Naive thymus-derived CD4-positive, alpha-beta T cell (primary cell): ENCODE measurements at regions not wholly inside any gene's neighbourhood (a gene's known extent, or its start where the extent isn't known, plus 50 kb on each side); places are given as distances from the start of the nearest gene placed in this dataset.

Experiments used
- ATAC-seq: fragments of 150-1000 bp; cut with Tn5 transposase; 2 replicates; pipeline ENCODE4 v1.10.0; 2021; ENCODE audit warnings: mild to moderate bottlenecking, moderate library complexity
- CTCF ChIA-PET: fragments of 350-600 bp; sonication (Branson Sonifier 250); formaldehyde crosslinking; loops from one replicate; lab custom pipeline; 2021; ENCODE audit warnings: antibody characterized with exemption; lab: Charles Lee
- POLR2A ChIA-PET: fragments of 350-600 bp; sonication (Branson Sonifier 250); formaldehyde crosslinking; loops from one replicate; lab custom pipeline; 2021; ENCODE audit warnings: antibody characterized with exemption, inconsistent platforms; lab: Charles Lee
- DNase-seq, 9 donors: peaks; one replicate each; pipeline versions ENCODE4 v3.0.0 to v3.0.0-alpha.2; 2020 to 2022; ENCODE audit warnings: mixed read lengths in 1 of 9
- H3K27ac ChIP-seq: one replicate; pipeline ENCODE4 v1.7.0; 2013; ENCODE audit warnings: mild to moderate bottlenecking, low read depth, low read length, moderate library complexity
- H3K27me3 ChIP-seq, 2 donors: one replicate each; pipeline ENCODE4 v1.7.0; 2013; ENCODE audit warnings: low read length in 2 of 2, mild to moderate bottlenecking in 2 of 2, moderate library complexity in 2 of 2; ENCODE audit not compliant: control insufficient read depth in 2 of 2, insufficient read depth in 2 of 2
- H3K36me3 ChIP-seq, 3 experiments: 1 replicate in 2 of 3; 2 replicates in 1 of 3; pipeline ENCODE4 v1.7.0; 2013; ENCODE audit warnings: low read length in 3 of 3, mild to moderate bottlenecking in 3 of 3, moderate library complexity in 1 of 3; ENCODE audit not compliant: insufficient read depth in 3 of 3, control insufficient read depth in 2 of 3
- H3K4me1 ChIP-seq, 2 donors: one replicate each; pipeline ENCODE4 v1.7.0; 2013; ENCODE audit warnings: low read length in 2 of 2, mild to moderate bottlenecking in 2 of 2, moderate library complexity in 1 of 2; ENCODE audit not compliant: control insufficient read depth in 2 of 2, insufficient read depth in 2 of 2
- H3K4me3 ChIP-seq: 2 replicates; pipeline ENCODE4 v1.7.0; 2013; ENCODE audit warnings: mild to moderate bottlenecking, low read length
- H3K9me3 ChIP-seq, 3 experiments: 1 replicate in 2 of 3; 2 replicates in 1 of 3; pipeline ENCODE4 v1.7.0; 2013; ENCODE audit warnings: low read length in 3 of 3; ENCODE audit not compliant: control insufficient read depth in 2 of 3
- H3K27ac Mint-ChIP-seq, 9 donors: one replicate each; pipeline ENCODE4 v1.8.0; 2020 to 2022; ENCODE audit warnings: mixed read lengths in 9 of 9, mild to moderate bottlenecking in 8 of 9, moderate library complexity in 5 of 9, inconsistent platforms in 2 of 9
- H3K27me3 Mint-ChIP-seq, 5 donors: one replicate each; pipeline ENCODE4 v1.8.0; 2021 to 2022; ENCODE audit warnings: mixed read lengths in 5 of 5, mild to moderate bottlenecking in 1 of 5
- H3K36me3 Mint-ChIP-seq, 5 donors: one replicate each; pipeline ENCODE4 v1.8.0; 2020 to 2022; ENCODE audit warnings: mixed read lengths in 5 of 5, mild to moderate bottlenecking in 3 of 5, inconsistent platforms in 1 of 5
- H3K4me1 Mint-ChIP-seq, 7 donors: one replicate each; pipeline ENCODE4 v1.8.0; 2020 to 2022; ENCODE audit warnings: mixed read lengths in 7 of 7, mild to moderate bottlenecking in 3 of 7, inconsistent platforms in 1 of 7
- H3K4me3 Mint-ChIP-seq, 10 donors: one replicate each; pipeline ENCODE4 v1.8.0; 2020 to 2022; ENCODE audit warnings: mild to moderate bottlenecking in 10 of 10, mixed read lengths in 10 of 10, moderate library complexity in 6 of 10, inconsistent platforms in 2 of 10
- H3K9me3 Mint-ChIP-seq, 11 donors: one replicate each; pipeline ENCODE4 v1.8.0; 2020 to 2022; ENCODE audit warnings: mixed read lengths in 11 of 11, mild to moderate bottlenecking in 4 of 11, inconsistent platforms in 1 of 11, moderate library complexity in 1 of 11
- intact Hi-C, 2 donors: fragments of 100-400 bp; cut with micrococcal nuclease; formaldehyde crosslinking; loops; one replicate each; pipeline ENCODE4 v1.15.1; 2023

DNA sequence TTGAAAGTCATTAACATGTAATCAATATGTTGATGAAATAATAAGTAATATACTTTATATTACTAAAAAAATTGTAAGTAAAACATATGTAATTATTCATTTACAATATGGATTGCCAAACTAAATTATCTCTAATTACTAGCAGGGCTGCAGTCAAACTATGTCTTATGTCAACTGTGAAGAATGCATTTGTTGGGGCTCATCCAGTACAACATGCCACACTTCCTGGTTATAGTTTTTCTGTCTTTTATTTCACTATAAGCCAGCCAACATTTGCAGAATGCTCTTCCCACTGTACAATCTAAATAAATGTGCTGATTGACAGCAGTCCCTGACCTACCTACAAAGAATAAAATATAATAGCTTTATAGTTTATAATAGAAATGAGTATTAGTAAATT is 975.4 kb upstream of the NDST4 start:
- ATAC-seq (no peak), DNase-seq (no peak)
- no peaks in the 10 kb centered on the region for H3K27me3 ChIP-seq
- Mint-ChIP-seq H3K27me3 (no peaks in the 10 kb centered on the region), H3K4me3 (no peak overlapping the region), H3K36me3 (no peaks in the 10 kb centered on the region), H3K4me1 (no peaks in the 10 kb centered on the region), H3K27ac (no peak overlapping the region), H3K9me3 (peaks cover 0 to 3% (median 0%) of the 10 kb centered on the region in 11 donors)
- H3K36me3 ChIP-seq, result no peaks in the 10 kb centered on the region
- ChIA-PET POLR2A (no interaction called here), CTCF (no interaction called here)
- H3K9me3 ChIP-seq, result no peaks in the 10 kb centered on the region
- no peaks in the 10 kb centered on the region for H3K4me1 ChIP-seq
- intact Hi-C loops, result no loop called here
- no peak overlapping the region for H3K4me3 ChIP-seq
- H3K27ac ChIP-seq, result no peak overlapping the region

DNA sequence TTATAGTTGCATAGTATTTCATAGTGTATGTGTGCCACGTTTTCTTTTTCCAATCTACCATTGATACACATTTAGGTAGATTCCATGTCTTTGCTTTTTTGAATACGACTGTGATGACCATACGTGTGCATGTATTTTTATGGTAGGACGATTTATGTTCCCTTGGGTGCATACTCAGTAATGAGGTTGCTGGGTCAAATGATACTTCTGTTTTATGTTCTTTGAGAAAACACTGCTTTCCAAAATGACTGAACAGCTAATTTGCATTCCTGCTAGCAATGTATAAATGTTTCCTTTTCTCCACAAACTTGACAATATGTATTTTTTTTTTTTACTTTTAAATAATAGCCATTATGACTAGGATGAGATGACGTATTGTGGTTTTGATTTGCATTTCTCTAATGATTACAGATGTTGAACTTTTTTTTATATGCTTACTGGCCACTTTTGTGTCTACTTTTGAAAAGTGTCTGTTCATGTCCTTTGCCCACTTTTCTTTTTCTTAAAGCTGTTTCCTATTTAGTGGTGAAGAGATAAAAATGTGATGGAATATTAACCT is 969.5 kb upstream of the NDST4 start:
- no peaks in the 10 kb centered on the region for H3K27me3 Mint-ChIP-seq

DNA sequence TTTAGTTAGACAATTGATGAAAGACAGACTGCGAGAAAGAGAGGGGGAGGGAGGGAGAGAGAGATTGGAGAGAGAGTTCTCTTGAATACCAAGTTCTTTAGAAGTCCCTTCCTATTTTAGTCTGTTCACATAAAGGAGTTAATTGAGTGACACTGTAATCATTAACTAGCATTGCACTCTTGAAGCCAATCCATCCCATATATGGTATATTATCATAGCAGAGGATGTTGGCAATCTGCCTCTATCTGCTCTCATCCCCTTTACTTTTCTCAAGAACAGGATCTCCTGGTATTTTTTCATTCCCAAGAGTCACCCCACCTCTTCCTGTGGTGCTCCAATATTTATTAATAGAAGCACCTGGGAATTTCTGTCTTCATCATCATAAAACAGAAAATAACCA is 959.6 kb upstream of the NDST4 start:
- intact Hi-C loops, result no loop called here
- H3K9me3 Mint-ChIP-seq, result peaks cover 0 to 28% (median 2%) of the 10 kb centered on the region in 11 donors

More for the DNA sequence above, 969.5 kb upstream of the NDST4 start:
- Mint-ChIP-seq H3K36me3 (no peaks in the 10 kb centered on the region), H3K4me1 (no peaks in the 10 kb centered on the region), H3K9me3 (peaks cover 2 to 22% (median 6%) of the 10 kb centered on the region in 11 donors), H3K27ac (no peak overlapping the region), H3K4me3 (no peak overlapping the region)
- DNase-seq (no peak), ATAC-seq (no peak)
- Histone ChIP-seq H3K36me3 (no peaks in the 10 kb centered on the region), H3K9me3 (no peaks in the 10 kb centered on the region), H3K27me3 (no peaks in the 10 kb centered on the region), H3K4me1 (no peaks in the 10 kb centered on the region), H3K4me3 (no peak overlapping the region), H3K27ac (no peak overlapping the region)
- intact Hi-C loops, result no loop called here
- ChIA-PET POLR2A (no interaction called here), CTCF (no interaction called here)

DNA sequence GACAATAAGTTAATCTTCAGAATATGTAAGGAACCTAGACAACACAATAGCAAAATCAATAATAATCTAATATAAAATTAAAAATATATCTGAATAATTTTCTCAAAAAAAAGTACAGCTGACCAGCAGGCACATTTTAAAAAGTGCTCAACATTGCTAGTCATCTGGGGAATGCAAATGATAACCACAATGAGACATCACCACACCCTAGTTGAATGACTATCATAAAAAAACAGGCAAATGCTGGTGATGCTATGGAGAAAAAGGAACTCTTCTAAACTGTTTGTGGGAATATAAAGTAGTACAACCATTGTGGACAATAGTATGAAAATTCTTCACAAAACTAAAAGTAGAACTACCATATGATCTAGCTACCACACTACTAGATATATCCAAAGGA is 956.9 kb upstream of the NDST4 start:
- ATAC-seq, result no peak
- CTCF ChIA-PET, result no interaction called here

More for the DNA sequence above, 959.6 kb upstream of the NDST4 start:
- H3K4me1 Mint-ChIP-seq, result no peaks in the 10 kb centered on the region
- Histone ChIP-seq H3K9me3 (no peaks in the 10 kb centered on the region), H3K4me1 (no peaks in the 10 kb centered on the region), H3K4me3 (no peak overlapping the region), H3K27ac (no peak overlapping the region), H3K27me3 (no peaks in the 10 kb centered on the region), H3K36me3 (no peaks in the 10 kb centered on the region)
- DNase-seq, result no peak
- no peaks in the 10 kb centered on the region for H3K36me3 Mint-ChIP-seq
- ATAC-seq, result no peak
- POLR2A ChIA-PET, result no interaction called here
- H3K27ac Mint-ChIP-seq, result no peak overlapping the region
- H3K27me3 Mint-ChIP-seq, result no peaks in the 10 kb centered on the region
- CTCF ChIA-PET, result no interaction called here
- H3K4me3 Mint-ChIP-seq, result no peak overlapping the region

DNA sequence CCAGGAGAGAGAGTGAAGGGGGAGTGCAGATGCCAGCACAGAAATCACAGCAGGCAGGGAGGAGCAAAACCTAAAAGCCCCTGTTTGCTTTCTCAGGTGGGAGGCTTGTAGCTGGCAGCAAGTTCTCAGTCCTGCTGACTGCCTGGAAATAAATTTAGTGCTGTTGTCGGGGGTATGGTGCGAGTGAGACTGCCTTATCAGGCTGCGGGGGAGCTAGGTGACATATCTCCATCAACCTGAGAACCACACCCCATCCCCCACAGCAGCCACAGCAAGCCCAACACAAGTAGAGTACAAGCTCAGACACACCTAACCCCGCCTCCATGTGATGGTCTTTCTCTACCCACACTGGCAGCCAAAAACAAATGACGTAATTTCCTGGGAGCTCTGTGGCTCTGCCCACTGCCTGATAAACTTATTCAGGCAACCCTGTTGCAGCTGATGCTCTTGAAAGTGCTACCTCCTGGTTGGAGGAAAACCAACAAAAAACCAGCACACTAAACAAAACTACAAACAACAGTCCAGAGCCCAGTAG is 953.4 kb upstream of the NDST4 start:
- Histone ChIP-seq H3K4me1 (no peaks in the 10 kb centered on the region), H3K27me3 (no peaks in the 10 kb centered on the region), H3K4me3 (no peak overlapping the region), H3K36me3 (no peaks in the 10 kb centered on the region), H3K27ac (no peak overlapping the region), H3K9me3 (no peaks in the 10 kb centered on the region)
- POLR2A ChIA-PET, result no interaction called here
- intact Hi-C loops, result no loop called here
- CTCF ChIA-PET, result no interaction called here
- Mint-ChIP-seq H3K4me3 (no peak overlapping the region), H3K27ac (no peak overlapping the region), H3K36me3 (no peaks in the 10 kb centered on the region), H3K9me3 (peaks cover 0 to 21% (median 7%) of the 10 kb centered on the region in 11 donors), H3K4me1 (no peaks in the 10 kb centered on the region), H3K27me3 (no peaks in the 10 kb centered on the region)
- DNase-seq (no peak), ATAC-seq (no peak)

More for the DNA sequence above, 956.9 kb upstream of the NDST4 start:
- H3K27me3 Mint-ChIP-seq, result no peaks in the 10 kb centered on the region
- H3K27ac Mint-ChIP-seq, result no peak overlapping the region
- no peak overlapping the region for H3K4me3 Mint-ChIP-seq
- POLR2A ChIA-PET, result no interaction called here
- H3K4me3 ChIP-seq, result no peak overlapping the region
- peaks cover 0 to 25% (median 7%) of the 10 kb centered on the region in 11 donors for H3K9me3 Mint-ChIP-seq
- intact Hi-C loops, result no loop called here
- H3K27me3 ChIP-seq, result no peaks in the 10 kb centered on the region
- no peaks in the 10 kb centered on the region for H3K36me3 Mint-ChIP-seq
- no peaks in the 10 kb centered on the region for H3K36me3 ChIP-seq
- H3K4me1 ChIP-seq, result no peaks in the 10 kb centered on the region
- H3K4me1 Mint-ChIP-seq, result no peaks in the 10 kb centered on the region
- no peak for DNase-seq
- H3K9me3 ChIP-seq, result no peaks in the 10 kb centered on the region
- no peak overlapping the region for H3K27ac ChIP-seq

DNA sequence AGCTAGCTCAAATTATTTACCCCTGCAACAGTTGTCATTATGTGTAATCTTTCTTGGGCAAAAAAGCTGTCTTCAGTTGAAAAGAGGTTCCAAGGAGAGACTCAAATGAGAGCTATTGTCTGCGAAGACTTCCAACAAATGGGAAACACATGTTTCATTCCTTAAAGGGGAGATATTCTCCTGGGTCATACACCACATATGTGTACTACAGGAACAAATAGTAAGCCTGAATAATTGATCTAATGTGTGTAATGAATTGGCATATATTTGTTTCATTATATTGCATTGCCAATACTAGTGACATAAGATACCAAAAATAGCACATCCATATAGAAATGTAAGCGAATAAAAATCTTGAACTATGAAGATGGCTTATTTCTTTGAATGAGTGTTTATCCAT is 950.9 kb upstream of the NDST4 start:
- POLR2A ChIA-PET, result no interaction called here
- CTCF ChIA-PET, result no interaction called here
- intact Hi-C loops, result no loop called here
- H3K9me3 ChIP-seq, result no peaks in the 10 kb centered on the region
- no peak overlapping the region for H3K4me3 ChIP-seq
- H3K4me1 ChIP-seq, result no peaks in the 10 kb centered on the region
- H3K27ac Mint-ChIP-seq, result no peak overlapping the region
- H3K9me3 Mint-ChIP-seq, result peaks cover 0 to 17% (median 6%) of the 10 kb centered on the region in 11 donors
- H3K27me3 ChIP-seq, result no peaks in the 10 kb centered on the region
- no peaks in the 10 kb centered on the region for H3K36me3 Mint-ChIP-seq
- H3K27me3 Mint-ChIP-seq, result no peaks in the 10 kb centered on the region
- no peaks in the 10 kb centered on the region for H3K4me1 Mint-ChIP-seq
- H3K36me3 ChIP-seq, result no peaks in the 10 kb centered on the region
- DNase-seq (no peak), ATAC-seq (no peak)
- no peak overlapping the region for H3K4me3 Mint-ChIP-seq
- no peak overlapping the region for H3K27ac ChIP-seq

DNA sequence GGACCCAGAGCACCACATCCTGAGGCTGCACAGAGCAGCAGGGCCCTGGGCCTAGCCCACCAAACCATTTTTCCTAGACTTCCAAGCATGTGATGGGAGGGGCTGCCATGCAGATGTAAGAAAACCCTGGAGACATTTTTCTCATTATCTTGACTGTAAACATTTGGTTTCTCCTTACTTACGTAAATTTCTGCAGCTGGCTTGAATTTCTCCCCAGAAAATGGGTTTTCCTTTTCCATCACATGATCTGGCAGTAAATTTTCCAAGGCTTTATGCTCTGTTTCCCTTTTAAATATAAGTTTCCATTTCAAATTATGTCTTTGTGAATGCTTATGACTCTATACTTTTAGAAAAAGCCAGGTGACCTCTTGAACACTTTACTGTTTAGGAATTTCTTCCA is 945.9 kb upstream of the NDST4 start:
- Histone ChIP-seq H3K4me1 (no peaks in the 10 kb centered on the region), H3K36me3 (no peaks in the 10 kb centered on the region), H3K9me3 (no peaks in the 10 kb centered on the region), H3K4me3 (no peak overlapping the region), H3K27me3 (no peaks in the 10 kb centered on the region), H3K27ac (no peak overlapping the region)
- no peak overlapping the region for H3K27ac Mint-ChIP-seq
- no peak overlapping the region for H3K4me3 Mint-ChIP-seq
- H3K4me1 Mint-ChIP-seq, result no peaks in the 10 kb centered on the region
- ChIA-PET POLR2A (no interaction called here), CTCF (no interaction called here)
- H3K9me3 Mint-ChIP-seq, result peaks cover 0 to 2% (median 0%) of the 10 kb centered on the region in 11 donors
- ATAC-seq (no peak), DNase-seq (no peak)
- H3K36me3 Mint-ChIP-seq, result no peaks in the 10 kb centered on the region
- intact Hi-C loops, result no loop called here
- H3K27me3 Mint-ChIP-seq, result no peaks in the 10 kb centered on the region
